Fibroblast of lung (primary cell): ENCODE measurements at regions not wholly inside any gene's neighbourhood (a gene's known extent, or its start where the extent isn't known, plus 50 kb on each side); places are given as distances from the start of the nearest gene placed in this dataset.

ENCODE experiments used
- EZH2 ChIP-seq: IDR thresholded peaks from 2 replicates; pipeline ENCODE4 v1.5.1; 2012; ENCODE audit warnings: low read length, control low read depth, mild to moderate bottlenecking; ENCODE audit errors: missing control alignments
- TF ChIP-seq, protein P1 (sequence below), 2 donors: IDR thresholded peaks in 1 of 2; conservative IDR thresholded peaks in 1 of 2; 1 replicate in 1 of 2; 2 replicates in 1 of 2; pipeline ENCODE4 v1.5.1; 2011 to 2012; ENCODE audit warnings: low read length in 2 of 2, control low read depth in 1 of 2, inconsistent platforms in 1 of 2, low read depth in 1 of 2, mild to moderate bottlenecking in 1 of 2

DNA sequence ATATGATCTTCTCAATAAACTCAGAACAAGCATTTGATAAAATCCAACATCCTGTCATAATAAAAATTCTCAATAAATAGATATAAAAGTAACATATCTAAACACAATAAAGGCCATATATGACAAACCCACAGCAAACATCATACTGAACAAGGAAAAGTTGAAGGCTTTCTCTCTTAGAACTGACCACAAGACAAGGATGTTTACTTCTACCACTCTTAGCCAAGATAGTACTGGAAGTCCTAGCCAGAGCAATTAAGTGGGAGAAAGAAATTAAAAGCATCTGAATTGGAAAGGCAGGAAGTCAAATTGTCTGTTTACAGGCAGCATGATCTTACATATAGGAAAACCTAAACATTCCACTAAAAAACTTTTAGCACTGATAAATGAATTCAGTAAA is 510.9 kb downstream of the ANKRD7 start:
- TF ChIP-seq EZH2, result no peak
- TF ChIP-seq, protein P1, sequence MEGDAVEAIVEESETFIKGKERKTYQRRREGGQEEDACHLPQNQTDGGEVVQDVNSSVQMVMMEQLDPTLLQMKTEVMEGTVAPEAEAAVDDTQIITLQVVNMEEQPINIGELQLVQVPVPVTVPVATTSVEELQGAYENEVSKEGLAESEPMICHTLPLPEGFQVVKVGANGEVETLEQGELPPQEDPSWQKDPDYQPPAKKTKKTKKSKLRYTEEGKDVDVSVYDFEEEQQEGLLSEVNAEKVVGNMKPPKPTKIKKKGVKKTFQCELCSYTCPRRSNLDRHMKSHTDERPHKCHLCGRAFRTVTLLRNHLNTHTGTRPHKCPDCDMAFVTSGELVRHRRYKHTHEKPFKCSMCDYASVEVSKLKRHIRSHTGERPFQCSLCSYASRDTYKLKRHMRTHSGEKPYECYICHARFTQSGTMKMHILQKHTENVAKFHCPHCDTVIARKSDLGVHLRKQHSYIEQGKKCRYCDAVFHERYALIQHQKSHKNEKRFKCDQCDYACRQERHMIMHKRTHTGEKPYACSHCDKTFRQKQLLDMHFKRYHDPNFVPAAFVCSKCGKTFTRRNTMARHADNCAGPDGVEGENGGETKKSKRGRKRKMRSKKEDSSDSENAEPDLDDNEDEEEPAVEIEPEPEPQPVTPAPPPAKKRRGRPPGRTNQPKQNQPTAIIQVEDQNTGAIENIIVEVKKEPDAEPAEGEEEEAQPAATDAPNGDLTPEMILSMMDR (conservative IDR thresholded peaks at IDR 0.05 in 1 of 2, IDR thresholded peaks at IDR 0.05 in 1 of 2; ENCODE audit: low read depth in 1 of 2, low read length in 2 of 2), result no peak
